ENCODE measurements at regions not wholly inside any gene's neighbourhood (a gene's known extent, or its start where the extent isn't known, plus 50 kb on each side); places are given as distances from the start of the nearest gene placed in this dataset.

DNA sequence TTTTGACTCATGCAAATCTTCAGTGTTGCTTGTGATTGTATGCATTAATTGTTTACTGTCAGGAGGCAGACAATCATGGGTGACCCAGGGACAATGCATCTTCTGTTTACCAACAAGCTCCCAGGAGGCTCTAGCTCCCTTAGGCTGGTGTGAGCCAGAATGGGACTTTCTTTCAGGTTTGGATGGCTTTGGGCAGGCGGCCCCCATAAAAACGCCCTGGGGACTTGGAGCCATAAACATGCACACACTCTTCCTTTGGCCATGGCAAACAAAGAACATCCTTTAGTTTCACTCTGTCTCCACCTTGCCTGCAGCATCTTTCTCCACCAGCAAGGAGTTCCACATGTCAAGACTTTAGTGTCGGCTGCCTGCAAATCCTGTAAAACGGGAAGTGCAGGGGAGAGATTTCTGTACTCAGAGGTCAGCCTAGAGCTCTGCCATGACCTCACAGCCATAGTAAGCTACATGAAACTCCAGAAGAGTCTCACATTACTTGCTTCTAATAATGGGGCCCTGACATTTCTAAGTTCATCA, 127.6 kb downstream of the MAP3K7 start:
- TF ChIP-seq, protein P1, sequence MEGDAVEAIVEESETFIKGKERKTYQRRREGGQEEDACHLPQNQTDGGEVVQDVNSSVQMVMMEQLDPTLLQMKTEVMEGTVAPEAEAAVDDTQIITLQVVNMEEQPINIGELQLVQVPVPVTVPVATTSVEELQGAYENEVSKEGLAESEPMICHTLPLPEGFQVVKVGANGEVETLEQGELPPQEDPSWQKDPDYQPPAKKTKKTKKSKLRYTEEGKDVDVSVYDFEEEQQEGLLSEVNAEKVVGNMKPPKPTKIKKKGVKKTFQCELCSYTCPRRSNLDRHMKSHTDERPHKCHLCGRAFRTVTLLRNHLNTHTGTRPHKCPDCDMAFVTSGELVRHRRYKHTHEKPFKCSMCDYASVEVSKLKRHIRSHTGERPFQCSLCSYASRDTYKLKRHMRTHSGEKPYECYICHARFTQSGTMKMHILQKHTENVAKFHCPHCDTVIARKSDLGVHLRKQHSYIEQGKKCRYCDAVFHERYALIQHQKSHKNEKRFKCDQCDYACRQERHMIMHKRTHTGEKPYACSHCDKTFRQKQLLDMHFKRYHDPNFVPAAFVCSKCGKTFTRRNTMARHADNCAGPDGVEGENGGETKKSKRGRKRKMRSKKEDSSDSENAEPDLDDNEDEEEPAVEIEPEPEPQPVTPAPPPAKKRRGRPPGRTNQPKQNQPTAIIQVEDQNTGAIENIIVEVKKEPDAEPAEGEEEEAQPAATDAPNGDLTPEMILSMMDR (conservative IDR thresholded peaks at IDR 0.05; ENCODE audit: low read length), result no peak
- no peak for TF ChIP-seq EZH2phosphoT487 (IDR thresholded peaks at IDR 0.05; ENCODE audit: borderline replicate concordance)
